ENCODE measurements at regions not wholly inside any gene's neighbourhood (a gene's known extent, or its start where the extent isn't known, plus 50 kb on each side); places are given as distances from the start of the nearest gene placed in this dataset.

DNA sequence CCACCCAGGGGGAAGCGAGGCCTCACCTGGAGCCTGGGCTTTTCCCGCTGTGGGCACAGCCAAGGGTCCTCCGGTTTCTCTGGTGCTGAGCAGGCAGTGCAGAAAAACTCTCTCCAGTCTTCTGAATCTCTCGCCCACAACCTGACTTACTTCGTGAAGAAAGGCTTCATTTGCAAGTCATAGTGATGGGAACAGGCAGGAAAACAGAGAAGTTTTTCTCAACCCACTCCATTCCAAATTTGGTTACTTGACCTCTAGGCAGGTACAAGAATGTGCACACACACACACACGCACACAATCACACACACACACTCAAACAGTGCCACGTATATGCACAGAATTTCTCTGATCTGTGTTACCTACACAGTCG is 524.5 kb downstream of the CD83 start:
- Mint-ChIP-seq H3K36me3 (ENCODE audit: unreplicated experiment) (no peaks in the 10 kb centered on the region), H3K4me3 (ENCODE audit: unreplicated experiment) (no peak overlapping the region), H3K9me3 (ENCODE audit: unreplicated experiment) (no peaks in the 10 kb centered on the region), H3K27me3 (ENCODE audit: unreplicated experiment) (peaks cover 4% of the 10 kb centered on the region), H3K4me1 (ENCODE audit: unreplicated experiment) (peaks cover 18% of the 10 kb centered on the region), H3K27ac (ENCODE audit: unreplicated experiment) (no peak overlapping the region)
- TF ChIP-seq, protein P1, sequence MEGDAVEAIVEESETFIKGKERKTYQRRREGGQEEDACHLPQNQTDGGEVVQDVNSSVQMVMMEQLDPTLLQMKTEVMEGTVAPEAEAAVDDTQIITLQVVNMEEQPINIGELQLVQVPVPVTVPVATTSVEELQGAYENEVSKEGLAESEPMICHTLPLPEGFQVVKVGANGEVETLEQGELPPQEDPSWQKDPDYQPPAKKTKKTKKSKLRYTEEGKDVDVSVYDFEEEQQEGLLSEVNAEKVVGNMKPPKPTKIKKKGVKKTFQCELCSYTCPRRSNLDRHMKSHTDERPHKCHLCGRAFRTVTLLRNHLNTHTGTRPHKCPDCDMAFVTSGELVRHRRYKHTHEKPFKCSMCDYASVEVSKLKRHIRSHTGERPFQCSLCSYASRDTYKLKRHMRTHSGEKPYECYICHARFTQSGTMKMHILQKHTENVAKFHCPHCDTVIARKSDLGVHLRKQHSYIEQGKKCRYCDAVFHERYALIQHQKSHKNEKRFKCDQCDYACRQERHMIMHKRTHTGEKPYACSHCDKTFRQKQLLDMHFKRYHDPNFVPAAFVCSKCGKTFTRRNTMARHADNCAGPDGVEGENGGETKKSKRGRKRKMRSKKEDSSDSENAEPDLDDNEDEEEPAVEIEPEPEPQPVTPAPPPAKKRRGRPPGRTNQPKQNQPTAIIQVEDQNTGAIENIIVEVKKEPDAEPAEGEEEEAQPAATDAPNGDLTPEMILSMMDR (IDR thresholded peaks at IDR 0.05), result no peak
- no peak for DNase-seq (ENCODE audit: extremely low spot score, unreplicated experiment)

DNA sequence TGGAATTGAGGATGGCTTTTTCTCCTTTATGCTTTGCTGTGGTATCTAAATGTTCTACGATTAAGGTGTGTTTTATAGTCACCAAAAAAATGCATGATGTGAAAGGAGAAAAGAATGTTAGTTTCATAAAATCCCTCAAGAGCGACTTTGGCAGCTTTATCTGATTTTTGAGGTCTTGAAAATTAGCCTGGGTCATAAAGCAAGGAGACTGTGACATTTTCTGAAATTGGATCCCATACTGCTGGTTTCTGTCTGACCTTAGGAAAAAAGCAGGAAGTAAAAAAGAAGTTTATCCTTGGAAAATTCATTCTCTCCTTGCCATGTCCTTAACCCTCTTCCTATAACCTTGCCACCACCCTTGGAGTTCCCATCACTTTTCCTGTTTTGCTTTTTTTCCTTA is 525.3 kb downstream of the CD83 start:
- no peak for DNase-seq (ENCODE audit: extremely low spot score, unreplicated experiment)
- peaks cover 18% of the 10 kb centered on the region for H3K4me1 Mint-ChIP-seq (ENCODE audit: unreplicated experiment)
- H3K9me3 Mint-ChIP-seq (ENCODE audit: unreplicated experiment), result no peaks in the 10 kb centered on the region
- no peak overlapping the region for H3K4me3 Mint-ChIP-seq (ENCODE audit: unreplicated experiment)
- no peaks in the 10 kb centered on the region for H3K36me3 Mint-ChIP-seq (ENCODE audit: unreplicated experiment)
- H3K27me3 Mint-ChIP-seq (ENCODE audit: unreplicated experiment), result peaks cover 4% of the 10 kb centered on the region
- no peak overlapping the region for H3K27ac Mint-ChIP-seq (ENCODE audit: unreplicated experiment)
- TF ChIP-seq, protein P1 (IDR thresholded peaks at IDR 0.05), result no peak

- H3K9me3 Mint-ChIP-seq (ENCODE audit: unreplicated experiment), result peaks cover 9% of the 10 kb centered on the region
- no peak overlapping the region for H3K27ac Mint-ChIP-seq (ENCODE audit: unreplicated experiment)
- H3K4me3 Mint-ChIP-seq (ENCODE audit: unreplicated experiment), result no peak overlapping the region
- peaks cover 9% of the 10 kb centered on the region for H3K4me1 Mint-ChIP-seq (ENCODE audit: unreplicated experiment)
- H3K36me3 Mint-ChIP-seq (ENCODE audit: unreplicated experiment), result no peaks in the 10 kb centered on the region
- H3K27me3 Mint-ChIP-seq (ENCODE audit: unreplicated experiment), result peaks cover 4% of the 10 kb centered on the region
- DNase-seq (ENCODE audit: extremely low spot score, unreplicated experiment), result no peak
- TF ChIP-seq, protein P1 (IDR thresholded peaks at IDR 0.05), result no peak
Measured at GRCh38 chr6:14644381-14644780, 526.8 kb downstream of the CD83 start.

- Mint-ChIP-seq H3K9me3 (ENCODE audit: unreplicated experiment) (peaks cover 9% of the 10 kb centered on the region), H3K4me3 (ENCODE audit: unreplicated experiment) (no peak overlapping the region), H3K36me3 (ENCODE audit: unreplicated experiment) (no peaks in the 10 kb centered on the region), H3K27ac (ENCODE audit: unreplicated experiment) (no peak overlapping the region), H3K27me3 (ENCODE audit: unreplicated experiment) (peaks cover 4% of the 10 kb centered on the region), H3K4me1 (ENCODE audit: unreplicated experiment) (peaks cover 4% of the 10 kb centered on the region)
- DNase-seq (ENCODE audit: extremely low spot score, unreplicated experiment), result no peak
- TF ChIP-seq, protein P1 (IDR thresholded peaks at IDR 0.05), result no peak
Measured at GRCh38 chr6:14645221-14645620, 527.6 kb downstream of the CD83 start.

GRCh38 chr6:14645841-14646240 is 528.3 kb downstream of the CD83 start:
- Mint-ChIP-seq H3K27me3 (ENCODE audit: unreplicated experiment) (no peaks in the 10 kb centered on the region), H3K36me3 (ENCODE audit: unreplicated experiment) (no peaks in the 10 kb centered on the region), H3K4me3 (ENCODE audit: unreplicated experiment) (no peak overlapping the region), H3K9me3 (ENCODE audit: unreplicated experiment) (peaks cover 9% of the 10 kb centered on the region), H3K4me1 (ENCODE audit: unreplicated experiment) (no peaks in the 10 kb centered on the region), H3K27ac (ENCODE audit: unreplicated experiment) (no peak overlapping the region)
- TF ChIP-seq, protein P1 (IDR thresholded peaks at IDR 0.05), result no peak
- no peak for DNase-seq (ENCODE audit: extremely low spot score, unreplicated experiment)

All from osteocyte (in vitro differentiated cells).